Stimulated activated CD4-positive, alpha-beta T cell treated with anti-CD3 and anti-CD28 coated beads, Interleukin-15, amount 100 ng/mL, for 48 hours (primary cell): ENCODE measurements at regions not wholly inside any gene's neighbourhood (a gene's known extent, or its start where the extent isn't known, plus 50 kb on each side); places are given as distances from the start of the nearest gene placed in this dataset.
"Not testable (repeated sequence)": the region's sequence is repeated elsewhere in the genome, so short reads cannot be mapped to it uniquely, and the experiment has no call there.

Experiments
- DNase-seq, 2 donors: peaks; one replicate each; pipeline ENCODE4 v3.0.0-alpha.2; 2020; ENCODE audit warnings: low read depth in 2 of 2

DNA sequence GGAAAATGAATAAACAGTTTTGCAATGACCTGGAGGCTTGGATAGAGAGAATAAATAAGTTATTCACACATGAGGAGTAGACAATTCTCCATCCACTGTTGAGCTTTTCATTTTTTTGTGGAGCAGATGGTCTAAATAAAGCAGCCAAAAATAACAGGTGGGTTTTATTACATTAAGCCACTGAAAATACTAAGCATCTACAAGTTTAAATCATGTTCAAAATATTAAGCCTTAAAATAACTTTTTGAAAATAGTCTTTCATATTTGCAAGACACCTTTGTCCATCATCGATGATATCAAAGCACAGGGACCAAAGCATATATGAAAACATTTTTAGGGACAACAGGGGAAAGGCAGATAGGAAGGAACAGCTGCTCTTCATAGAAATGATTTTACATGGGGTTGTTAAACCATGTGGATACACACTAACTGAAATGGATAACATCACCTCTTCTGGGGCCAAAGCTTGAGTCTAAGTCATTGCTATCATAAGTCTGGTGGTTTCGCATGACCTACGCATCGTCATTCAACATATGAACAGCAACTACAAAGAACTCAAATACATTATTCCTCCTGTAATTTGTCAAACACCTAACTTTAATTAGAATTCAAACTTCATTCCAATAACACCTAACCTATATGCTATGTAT, 197.6 kb upstream of the CHST9 start:
- DNase-seq = no peak

- peak in 1 of 2 donors; percentile 0 for DNase-seq
Observed at GRCh38 chr18:27378431-27379095, 193.5 kb upstream of the CHST9 start.

GRCh38 chr18:27377251-27377650, 192.1 kb upstream of the CHST9 start:
- no peak for DNase-seq

DNA sequence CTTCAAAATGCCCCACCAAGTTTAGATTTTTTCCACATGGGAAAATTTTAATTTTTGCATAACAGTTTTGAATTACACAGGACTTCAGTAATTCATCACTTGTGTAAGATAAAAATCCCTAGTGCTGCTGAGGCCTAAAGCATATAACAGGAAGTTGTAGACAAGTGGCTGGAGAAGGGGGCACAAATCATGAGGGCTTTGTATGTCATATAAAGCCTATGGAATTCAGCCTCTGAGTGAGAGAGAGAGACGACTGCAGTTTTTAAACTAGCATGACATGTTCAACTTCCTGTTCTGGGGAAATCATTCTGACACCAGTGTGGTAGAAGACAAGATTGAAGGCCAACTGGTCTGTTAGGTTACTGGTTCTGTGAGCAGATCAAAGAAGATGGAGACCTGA, 187.3 kb upstream of the CHST9 start:
- no peak for DNase-seq

DNA sequence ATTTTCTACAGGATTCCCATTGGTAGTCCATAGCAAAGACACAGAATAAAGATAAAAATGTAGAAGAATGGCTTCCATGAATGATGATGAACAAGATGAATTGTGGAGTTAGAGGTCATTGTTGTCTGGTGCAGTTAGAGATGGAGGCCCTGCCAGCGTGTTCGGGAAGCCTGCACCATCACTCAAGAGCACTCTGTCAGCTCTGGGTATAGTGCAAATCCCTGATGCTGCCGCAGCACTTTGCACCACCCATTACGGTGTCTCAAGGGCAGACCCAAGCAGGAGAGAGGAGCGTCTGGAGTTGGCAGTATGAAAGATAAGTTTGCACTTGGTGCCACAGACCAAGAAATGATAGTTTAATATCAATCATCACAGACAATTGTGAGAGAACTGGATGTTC, 181.6 kb upstream of the CHST9 start:
- DNase-seq = no peak

DNA sequence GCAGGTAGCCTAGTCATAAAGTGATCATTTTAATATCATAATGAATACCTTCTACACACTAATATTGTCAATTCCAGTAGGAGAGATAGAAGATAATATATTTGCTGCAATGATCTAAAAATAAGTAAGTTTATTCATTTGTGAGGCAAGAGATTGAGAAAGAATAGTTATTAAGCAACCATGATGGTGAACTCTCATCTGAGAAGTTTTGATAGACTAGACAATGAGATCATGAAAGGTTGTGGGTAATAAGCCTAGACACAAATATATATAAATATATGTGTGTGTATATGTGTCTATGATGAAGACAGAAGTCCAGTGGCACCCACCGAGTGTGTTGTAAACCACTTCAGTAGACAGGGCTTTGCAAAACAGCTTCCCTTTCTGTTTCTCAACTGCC, 181.0 kb upstream of the CHST9 start:
- DNase-seq = no peak

GRCh38 chr18:27363872-27364271, 178.8 kb upstream of the CHST9 start:
- no peak for DNase-seq

DNA sequence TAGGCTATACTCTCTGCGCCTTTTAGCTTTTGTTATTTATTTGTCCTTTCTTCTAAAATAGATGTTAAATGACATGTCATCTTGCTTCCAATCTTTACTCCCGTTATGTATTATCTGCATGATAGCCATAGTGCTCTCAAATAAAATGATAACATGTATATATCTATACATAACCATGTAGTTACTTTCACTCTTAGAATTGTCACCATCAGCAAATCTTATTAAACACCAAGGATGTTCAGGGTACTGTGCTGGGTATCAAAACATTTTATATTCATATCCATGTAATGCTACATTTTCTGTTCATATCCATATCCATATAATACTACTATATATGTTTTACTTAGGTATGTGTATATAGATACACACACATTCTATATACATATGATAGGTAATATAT, 176.4 kb upstream of the CHST9 start:
- DNase-seq = no peak

- no peak for DNase-seq
Observed at GRCh38 chr18:27355308-27355707, 170.2 kb upstream of the CHST9 start.

DNA sequence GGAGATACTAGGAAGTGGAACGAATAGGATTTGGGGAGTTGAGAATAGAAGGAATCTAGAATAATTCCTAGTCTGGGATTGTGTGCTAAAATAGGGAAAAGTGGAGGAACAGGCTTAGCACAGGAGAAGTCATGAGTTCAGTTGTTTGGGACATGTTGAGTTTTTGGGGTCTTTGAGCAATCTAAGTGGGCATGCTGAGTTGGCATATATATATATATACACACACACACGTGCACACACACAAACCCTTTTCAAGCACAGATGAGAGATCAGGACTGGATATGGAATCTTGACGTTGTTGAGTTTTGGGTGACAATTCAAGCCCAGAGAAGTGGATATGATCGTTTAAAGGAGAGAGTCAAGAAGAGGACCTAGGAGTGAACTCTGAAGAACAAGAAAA, 168.2 kb upstream of the CHST9 start:
- no peak for DNase-seq

- no peak for DNase-seq
Observed at GRCh38 chr18:27349284-27349882, 164.3 kb upstream of the CHST9 start.

- DNase-seq = no peak
Observed at GRCh38 chr18:27331606-27332005, 146.5 kb upstream of the CHST9 start.

- DNase-seq = no peak
Observed at GRCh38 chr18:27314996-27315395, 129.9 kb upstream of the CHST9 start.

- no peak for DNase-seq
Observed at GRCh38 chr18:27313678-27314077, 128.6 kb upstream of the CHST9 start.

GRCh38 chr18:27312853-27313252, 127.7 kb upstream of the CHST9 start:
- DNase-seq = no peak

DNA sequence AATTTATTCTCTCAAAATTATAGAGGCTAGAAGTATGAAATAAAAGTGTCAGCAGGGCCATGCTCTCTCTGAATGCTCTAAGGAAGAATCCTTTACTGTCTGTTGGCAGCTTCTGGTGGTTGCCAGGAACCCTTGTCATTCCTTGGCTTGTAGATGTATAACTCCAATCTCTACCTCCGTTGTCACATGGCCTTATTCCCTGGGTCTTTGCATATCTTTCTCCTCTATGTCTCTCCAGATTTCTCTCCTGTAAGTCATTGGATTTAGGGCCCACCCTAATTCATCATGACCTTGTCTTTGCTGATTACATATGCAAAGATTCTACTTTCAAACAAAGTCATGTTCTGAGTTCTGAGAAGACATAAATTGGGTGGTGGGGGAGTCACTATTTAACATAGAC, 127.0 kb upstream of the CHST9 start:
- DNase-seq = no peak

GRCh38 chr18:27311114-27311513, 126.0 kb upstream of the CHST9 start:
- no peak for DNase-seq

DNA sequence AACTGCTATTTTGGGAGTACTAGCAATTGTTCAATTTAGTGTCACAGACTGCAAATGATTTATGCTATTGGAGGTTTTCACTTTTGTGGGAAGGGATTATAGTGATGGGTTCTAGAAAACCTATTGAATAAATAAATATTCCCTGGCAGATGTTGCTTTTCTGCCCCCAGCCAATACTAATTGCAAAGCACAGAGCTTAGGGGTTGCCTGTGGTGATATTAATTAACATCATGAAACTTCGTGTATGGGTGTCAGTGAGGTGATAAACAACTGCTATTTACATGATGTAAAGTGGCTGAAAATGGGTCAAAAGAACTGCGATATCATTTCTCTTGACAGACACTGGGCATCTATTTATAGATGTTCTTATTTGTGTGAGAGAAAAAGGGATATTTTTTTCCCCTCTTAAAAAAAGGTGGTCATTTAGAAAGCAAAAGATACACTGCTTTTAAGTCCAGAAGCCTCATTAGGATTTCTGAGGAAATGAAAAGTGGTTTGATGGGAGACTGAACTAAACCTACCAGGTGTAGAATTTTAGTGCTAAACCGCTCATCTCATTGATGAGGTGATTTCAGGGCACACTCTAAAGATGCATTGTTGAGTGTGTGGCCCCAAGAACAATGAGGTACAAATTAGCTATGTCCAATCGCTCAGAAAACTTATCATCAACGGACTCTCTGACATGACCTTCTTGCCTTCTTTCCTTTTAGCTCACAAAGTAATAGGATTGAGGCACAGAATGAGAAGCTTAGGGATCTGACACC, 116.7 kb upstream of the CHST9 start:
- no peak for DNase-seq

- no peak for DNase-seq
Observed at GRCh38 chr18:27298214-27298804, 113.2 kb upstream of the CHST9 start.

DNA sequence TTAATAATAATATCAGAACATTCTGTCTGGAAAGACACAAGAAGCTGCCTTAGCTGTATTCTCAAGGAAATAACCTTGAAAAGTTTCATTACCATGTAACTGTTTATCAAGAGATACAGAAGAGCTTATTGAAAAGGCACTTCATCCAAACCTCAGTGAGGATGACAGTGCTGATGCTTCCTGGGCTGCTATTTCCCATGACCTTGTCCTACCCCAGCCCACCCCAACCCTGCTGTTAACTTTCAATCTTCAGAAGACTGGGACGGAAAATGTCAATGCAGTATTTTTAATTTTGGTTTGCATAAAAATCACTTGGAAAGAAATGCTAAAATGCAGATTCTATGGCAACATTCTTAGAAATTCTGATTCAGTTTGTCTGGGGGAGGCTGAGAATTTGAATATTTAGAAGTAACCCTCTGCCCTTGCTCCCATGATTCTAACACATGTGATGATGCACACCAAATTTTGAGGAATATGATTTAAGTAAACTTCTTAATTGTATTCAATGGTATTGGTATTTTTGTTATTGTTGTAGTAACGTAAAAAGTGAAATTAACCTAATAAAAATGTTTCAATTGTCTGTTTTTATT, 101.0 kb upstream of the CHST9 start:
- not testable (repeated sequence) for DNase-seq

DNA sequence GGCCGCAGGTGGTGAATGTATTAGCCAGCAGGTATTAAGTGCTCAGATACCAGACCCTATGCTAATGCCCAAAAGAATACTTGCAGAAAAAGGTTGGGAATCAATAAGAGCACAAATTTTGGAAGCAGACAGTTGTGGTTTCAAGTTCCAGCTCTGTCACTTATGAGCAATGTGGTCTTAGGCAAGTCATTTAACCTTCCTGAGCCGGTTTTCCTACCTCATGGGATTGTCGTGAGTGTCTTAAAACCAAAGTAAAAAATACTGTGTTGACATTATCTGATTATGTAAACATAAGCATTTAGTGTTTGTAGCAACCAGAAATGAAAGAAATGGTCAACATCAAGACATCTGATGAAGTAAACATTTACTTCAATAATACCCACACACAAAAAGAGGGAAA, 93.0 kb upstream of the CHST9 start:
- DNase-seq = no peak

DNA sequence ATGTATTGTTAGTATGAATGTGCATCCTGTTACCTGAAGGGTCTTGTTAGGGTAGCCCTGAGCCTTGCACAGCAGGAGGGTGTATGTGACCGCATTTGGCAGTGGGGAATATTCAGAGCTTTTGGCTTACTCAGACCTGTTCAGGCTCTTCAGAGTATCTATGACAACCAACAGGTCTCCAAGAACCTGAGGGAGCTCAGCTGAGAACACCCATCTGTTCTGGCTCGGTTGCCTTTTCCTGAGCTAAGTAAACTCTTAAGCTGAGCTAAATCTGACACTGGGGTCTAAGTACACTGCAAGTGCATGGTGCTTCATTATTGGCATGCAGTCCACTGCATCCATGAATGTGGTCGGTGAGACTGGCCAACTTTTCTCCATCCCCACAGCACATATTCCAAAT, 92.4 kb upstream of the CHST9 start:
- no peak for DNase-seq
